Prostate gland (tissue), 2 donors: ENCODE measurements at regions not wholly inside any gene's neighbourhood (a gene's known extent, or its start where the extent isn't known, plus 50 kb on each side); places are given as distances from the start of the nearest gene placed in this dataset.

Experiments used
- DNase-seq: peaks from one replicate; pipeline ENCODE4 v3.0.0-alpha.2; 2019; ENCODE audit warnings: low spot score
- H3K27ac ChIP-seq, 2 donors: fragments of 200-600 bp; sonication (generic); 2 replicates each; pipeline ENCODE4 v1.5.1; 2017 to 2019
- H3K27me3 ChIP-seq: fragments of 200-600 bp; sonication (generic); replicated peaks from 2 replicates; pipeline ENCODE4 v1.5.1; 2019; ENCODE audit not compliant: insufficient read depth
- H3K36me3 ChIP-seq, 2 donors: fragments of 200-600 bp; sonication (generic); 1 replicate in 1 of 2; 2 replicates in 1 of 2; pipeline versions ENCODE4 v1.5.1 to v1.8.1; 2017 to 2019
- H3K4me1 ChIP-seq: fragments of 200-600 bp; sonication (generic); replicated peaks from 2 replicates; pipeline ENCODE4 v1.5.1; 2019
- H3K4me3 ChIP-seq, 2 donors: fragments of 200-600 bp; sonication (generic); 2 replicates each; pipeline ENCODE4 v1.5.1; 2017 to 2019
- H3K9me3 ChIP-seq: fragments of 200-600 bp; sonication (generic); 2 replicates; pipeline ENCODE4 v1.5.1; 2017
- CTCF ChIP-seq, 4 experiments: fragments of 200-600 bp in 2 of 4; fragments of 450-650 bp in 2 of 4; sonication (generic) in 2 of 4; IDR thresholded peaks; 1 replicate in 3 of 4; 2 replicates in 1 of 4; pipeline ENCODE4 v1.5.1; 2016 to 2019; ENCODE audit warnings: antibody characterized with exemption in 4 of 4, mild to moderate bottlenecking in 2 of 4, moderate library complexity in 2 of 4
- POLR2A ChIP-seq: fragments of 450-650 bp; IDR thresholded peaks from one replicate; pipeline ENCODE4 v1.6.1; 2016; ENCODE audit warnings: antibody characterized with exemption, mild to moderate bottlenecking
- POLR2AphosphoS5 ChIP-seq: sonication (generic); formaldehyde crosslinking; IDR thresholded peaks from one replicate; pipeline ENCODE4 v1.6.1; 2017; ENCODE audit warnings: antibody characterized with exemption
- WGBS: methylation state at CpG from one replicate; pipeline ENCODE4 v1.1.5; 2018; 5-methylcytosine and 5-hydroxymethylcytosine counted together
- intact Hi-C: fragments of 100-400 bp; cut with DNase I; formaldehyde crosslinking; loops from one replicate; pipeline ENCODE4 v1.14.2; 2022

DNA sequence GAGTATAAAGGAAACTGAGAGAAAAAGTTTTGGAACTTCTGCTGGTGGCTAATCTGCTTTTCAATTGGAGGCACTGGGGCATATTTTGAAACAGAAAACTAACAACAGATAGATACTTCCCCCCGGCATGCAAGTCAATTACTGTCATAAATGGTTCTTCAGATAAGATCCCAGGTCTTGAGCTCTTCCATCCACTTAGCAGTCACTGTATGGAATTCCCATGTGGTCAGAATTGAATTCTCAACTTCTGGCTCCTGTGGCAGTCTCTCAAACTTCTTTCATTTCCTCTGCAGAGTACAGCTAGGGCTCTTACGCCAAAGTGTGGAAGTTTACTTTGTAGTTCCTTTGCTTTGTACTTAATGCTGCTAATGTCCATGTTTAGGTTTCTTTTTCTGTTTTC, 452.2 kb downstream of the IPO8 start:
- intact Hi-C loops, result no loop called here
- TF ChIP-seq POLR2AphosphoS5 (no peak), CTCF (IDR thresholded peaks at IDR 0.05) (no peak), POLR2A (no peak)
- Histone ChIP-seq H3K27ac (no peak overlapping the region), H3K9me3 (no peaks in the 10 kb centered on the region), H3K36me3 (no peaks in the 10 kb centered on the region), H3K27me3 (no peaks in the 10 kb centered on the region), H3K4me3 (no peak overlapping the region), H3K4me1 (no peaks in the 10 kb centered on the region)
- no peak for DNase-seq
- 83% methylated on average over 2 of the region's 2 CpGs for WGBS

DNA sequence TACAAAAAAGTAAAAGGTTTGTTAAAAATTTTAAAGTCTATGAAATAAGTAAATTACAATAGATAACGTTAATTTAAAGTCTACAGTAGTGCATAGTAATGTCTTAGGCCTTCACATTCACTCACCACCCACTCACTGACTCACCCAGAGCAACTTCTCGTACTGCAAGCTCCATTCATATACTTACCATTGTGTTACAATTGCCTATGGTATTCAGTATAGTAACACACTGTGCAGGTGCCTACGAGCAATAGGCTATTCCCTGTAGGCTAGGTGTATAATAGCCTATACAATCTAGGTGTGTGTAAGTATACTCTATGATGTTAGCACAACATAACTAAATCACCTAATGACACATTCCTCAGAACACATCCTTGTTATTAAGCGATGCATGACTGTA, 435.3 kb upstream of the TMTC1 start:
- intact Hi-C loops, result no loop called here
- 92% methylated on average over 4 of the region's 4 CpGs for WGBS
- TF ChIP-seq POLR2AphosphoS5 (no peak), POLR2A (no peak), CTCF (IDR thresholded peaks at IDR 0.05) (no peak)
- Histone ChIP-seq H3K4me1 (no peaks in the 10 kb centered on the region), H3K27ac (no peak overlapping the region), H3K4me3 (no peak overlapping the region), H3K36me3 (no peaks in the 10 kb centered on the region), H3K27me3 (no peaks in the 10 kb centered on the region), H3K9me3 (no peaks in the 10 kb centered on the region)
- DNase-seq, result no peak

GRCh38 chr12:30218073-30218472, 434.3 kb upstream of the TMTC1 start:
- Histone ChIP-seq H3K27me3 (no peaks in the 10 kb centered on the region), H3K4me3 (no peak overlapping the region), H3K36me3 (no peaks in the 10 kb centered on the region), H3K9me3 (no peaks in the 10 kb centered on the region), H3K4me1 (no peaks in the 10 kb centered on the region), H3K27ac (no peak overlapping the region)
- DNase-seq, result no peak
- intact Hi-C loops, result no loop called here
- WGBS, result 61% methylated on average over 4 of the region's 4 CpGs
- no peak for TF ChIP-seq POLR2A
- TF ChIP-seq POLR2AphosphoS5, result no peak
- no peak for TF ChIP-seq CTCF (IDR thresholded peaks at IDR 0.05)

- H3K27me3 ChIP-seq, result no peaks in the 10 kb centered on the region
- intact Hi-C loops, result no loop called here
- H3K9me3 ChIP-seq, result no peaks in the 10 kb centered on the region
- no peaks in the 10 kb centered on the region for H3K4me1 ChIP-seq
- WGBS, result 56% methylated on average over 1 of the region's 1 CpG
- no peaks in the 10 kb centered on the region for H3K36me3 ChIP-seq
- TF ChIP-seq CTCF (IDR thresholded peaks at IDR 0.05), result no peak
- TF ChIP-seq POLR2A, result no peak
- no peak for TF ChIP-seq POLR2AphosphoS5
- DNase-seq, result no peak
- H3K4me3 ChIP-seq, result no peak overlapping the region
- no peak overlapping the region for H3K27ac ChIP-seq
Observed at GRCh38 chr12:30213166-30213565, 429.4 kb upstream of the TMTC1 start.

GRCh38 chr12:30211743-30212142, 428.0 kb upstream of the TMTC1 start:
- 76% methylated on average over 3 of the region's 3 CpGs for WGBS
- intact Hi-C loops, result no loop called here
- no peak for DNase-seq
- Histone ChIP-seq H3K36me3 (no peaks in the 10 kb centered on the region), H3K9me3 (no peaks in the 10 kb centered on the region), H3K4me3 (no peak overlapping the region), H3K27ac (no peak overlapping the region), H3K4me1 (no peaks in the 10 kb centered on the region), H3K27me3 (no peaks in the 10 kb centered on the region)
- no peak for TF ChIP-seq POLR2AphosphoS5
- no peak for TF ChIP-seq CTCF (IDR thresholded peaks at IDR 0.05)
- no peak for TF ChIP-seq POLR2A
